ENCODE measurements at regions not wholly inside any gene's neighbourhood (a gene's known extent, or its start where the extent isn't known, plus 50 kb on each side); places are given as distances from the start of the nearest gene placed in this dataset.
"Not testable (repeated sequence)": the region's sequence is repeated elsewhere in the genome, so short reads cannot be mapped to it uniquely, and the experiment has no call there.

DNA sequence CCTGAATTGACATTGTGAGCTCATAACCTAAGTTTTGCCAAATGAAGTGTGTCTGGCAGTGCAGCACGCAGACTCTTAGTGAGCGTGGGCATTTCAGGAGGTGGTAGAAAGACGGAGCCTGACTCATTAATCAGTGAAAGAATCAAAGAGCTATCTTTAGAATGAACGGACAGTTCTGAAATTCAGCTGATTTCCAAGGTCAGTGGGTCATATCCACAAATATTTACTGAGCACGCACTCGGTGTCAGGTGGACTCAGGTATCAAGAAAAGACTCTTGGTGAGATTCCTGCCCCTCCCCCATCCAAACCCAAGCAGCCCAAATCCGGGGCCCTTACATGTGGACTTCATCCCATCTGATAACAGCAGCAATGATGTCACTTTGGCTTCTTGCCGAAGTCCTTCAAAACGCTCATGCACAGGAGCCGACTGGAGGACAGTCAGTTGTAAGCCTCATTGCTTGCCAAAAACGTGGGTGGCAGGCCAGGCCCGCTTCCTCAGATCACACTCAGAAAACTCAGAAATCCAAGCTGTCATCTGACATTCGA is 185.8 kb downstream of the HS3ST3A1 start:
- 12% methylated on average over 13 of the region's 13 CpGs for WGBS
- peak; percentile 14 for DNase-seq (ENCODE audit: low spot score)

DNA sequence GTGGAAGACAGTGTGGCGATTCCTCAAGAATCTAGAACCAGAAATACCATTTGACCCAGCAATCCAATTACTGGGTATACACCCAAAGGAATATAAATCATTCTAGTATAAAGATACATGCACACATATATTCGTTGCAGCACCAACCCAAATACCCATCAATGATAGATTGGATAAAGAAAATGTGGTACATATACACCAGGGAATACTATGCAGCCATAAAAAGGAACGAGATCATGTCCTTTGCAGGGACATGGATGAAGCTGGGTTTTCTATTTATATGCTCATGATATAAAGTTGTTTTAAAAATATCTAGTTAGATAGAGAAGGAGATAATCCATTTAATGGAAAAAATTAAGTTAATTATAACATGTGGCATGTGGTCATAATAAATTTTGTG is 186.5 kb downstream of the HS3ST3A1 start:
- WGBS = 69% methylated on average over 3 of the region's 3 CpGs
- H3K27me3 ChIP-seq (replicated peaks; ENCODE audit: insufficient read depth); H3K9me3 ChIP-seq; H3K4me3 ChIP-seq; H3K27ac ChIP-seq; DNase-seq (ENCODE audit: low spot score); H3K36me3 ChIP-seq; intact Hi-C loops (cut with DNase I); H3K4me1 ChIP-seq (replicated peaks): not testable (repeated sequence)

More for the DNA sequence above, 185.8 kb downstream of the HS3ST3A1 start:
- no peaks in the 10 kb centered on the region for H3K4me1 ChIP-seq (replicated peaks)
- no peaks in the 10 kb centered on the region for H3K27me3 ChIP-seq (replicated peaks; ENCODE audit: insufficient read depth)
- no peak overlapping the region for H3K27ac ChIP-seq
- TF ChIP-seq, protein P1, sequence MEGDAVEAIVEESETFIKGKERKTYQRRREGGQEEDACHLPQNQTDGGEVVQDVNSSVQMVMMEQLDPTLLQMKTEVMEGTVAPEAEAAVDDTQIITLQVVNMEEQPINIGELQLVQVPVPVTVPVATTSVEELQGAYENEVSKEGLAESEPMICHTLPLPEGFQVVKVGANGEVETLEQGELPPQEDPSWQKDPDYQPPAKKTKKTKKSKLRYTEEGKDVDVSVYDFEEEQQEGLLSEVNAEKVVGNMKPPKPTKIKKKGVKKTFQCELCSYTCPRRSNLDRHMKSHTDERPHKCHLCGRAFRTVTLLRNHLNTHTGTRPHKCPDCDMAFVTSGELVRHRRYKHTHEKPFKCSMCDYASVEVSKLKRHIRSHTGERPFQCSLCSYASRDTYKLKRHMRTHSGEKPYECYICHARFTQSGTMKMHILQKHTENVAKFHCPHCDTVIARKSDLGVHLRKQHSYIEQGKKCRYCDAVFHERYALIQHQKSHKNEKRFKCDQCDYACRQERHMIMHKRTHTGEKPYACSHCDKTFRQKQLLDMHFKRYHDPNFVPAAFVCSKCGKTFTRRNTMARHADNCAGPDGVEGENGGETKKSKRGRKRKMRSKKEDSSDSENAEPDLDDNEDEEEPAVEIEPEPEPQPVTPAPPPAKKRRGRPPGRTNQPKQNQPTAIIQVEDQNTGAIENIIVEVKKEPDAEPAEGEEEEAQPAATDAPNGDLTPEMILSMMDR (IDR thresholded peaks at IDR 0.05) = no peak
- TF ChIP-seq POLR2AphosphoS5 (IDR thresholded peaks at IDR 0.05) (no peak), POLR2A (IDR thresholded peaks at IDR 0.05) (no peak)
- H3K36me3 ChIP-seq = no peaks in the 10 kb centered on the region
- H3K4me3 ChIP-seq = no peak overlapping the region
- intact Hi-C loops (cut with DNase I) = no loop called here
- no peaks in the 10 kb centered on the region for H3K9me3 ChIP-seq

DNA sequence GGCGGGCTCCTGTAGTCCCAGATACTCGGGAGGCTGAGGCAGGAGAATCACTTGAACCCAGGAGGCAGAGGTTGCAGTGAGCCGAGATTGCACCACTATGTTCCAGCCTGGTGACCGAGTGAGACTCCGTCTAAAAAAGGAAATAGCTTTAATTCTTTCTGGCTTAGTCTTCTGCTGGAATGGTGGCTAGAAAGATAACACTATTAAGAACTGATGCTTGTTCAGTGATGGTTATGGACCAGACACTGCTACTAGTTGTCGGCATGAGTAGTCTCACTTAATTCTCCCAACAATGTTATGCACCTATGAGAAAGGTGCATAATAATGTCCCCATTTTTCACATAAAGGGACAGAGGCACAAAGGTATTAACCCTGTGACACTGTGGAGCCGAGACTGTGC is 188.7 kb downstream of the HS3ST3A1 start:
- no peaks in the 10 kb centered on the region for H3K4me1 ChIP-seq (replicated peaks)
- TF ChIP-seq POLR2AphosphoS5 (IDR thresholded peaks at IDR 0.05) = no peak
- TF ChIP-seq POLR2A (IDR thresholded peaks at IDR 0.05) = no peak
- TF ChIP-seq, protein P1 (IDR thresholded peaks at IDR 0.05) = no peak
- intact Hi-C loops (cut with DNase I) = no loop called here
- H3K27me3 ChIP-seq (replicated peaks; ENCODE audit: insufficient read depth) = no peaks in the 10 kb centered on the region
- H3K27ac ChIP-seq = no peak overlapping the region
- no peaks in the 10 kb centered on the region for H3K36me3 ChIP-seq
- no peaks in the 10 kb centered on the region for H3K9me3 ChIP-seq
- WGBS = 88% methylated on average over 7 of the region's 7 CpGs
- no peak for DNase-seq (ENCODE audit: low spot score)
- no peak overlapping the region for H3K4me3 ChIP-seq

DNA sequence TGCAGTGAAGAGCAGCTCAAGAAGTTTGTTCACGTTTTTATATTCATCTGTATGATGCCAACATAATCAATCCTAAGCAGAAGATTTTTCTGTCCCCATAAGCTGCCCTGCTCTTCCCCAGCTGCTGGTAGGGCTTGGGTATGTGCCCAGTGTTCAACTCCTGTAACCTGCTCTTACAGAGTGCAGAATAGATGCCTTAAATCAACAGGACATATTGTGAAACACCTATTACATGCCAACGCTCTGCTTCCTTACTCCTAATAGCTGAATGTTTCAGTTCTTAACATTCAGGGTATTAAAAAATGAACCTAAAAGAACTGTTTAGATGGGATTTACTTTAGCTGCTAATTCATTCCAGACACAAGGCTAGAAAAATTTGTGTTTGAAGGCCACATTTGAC is 190.9 kb downstream of the HS3ST3A1 start:
- no peaks in the 10 kb centered on the region for H3K4me1 ChIP-seq (replicated peaks)
- intact Hi-C loops (cut with DNase I) = no loop called here

DNA sequence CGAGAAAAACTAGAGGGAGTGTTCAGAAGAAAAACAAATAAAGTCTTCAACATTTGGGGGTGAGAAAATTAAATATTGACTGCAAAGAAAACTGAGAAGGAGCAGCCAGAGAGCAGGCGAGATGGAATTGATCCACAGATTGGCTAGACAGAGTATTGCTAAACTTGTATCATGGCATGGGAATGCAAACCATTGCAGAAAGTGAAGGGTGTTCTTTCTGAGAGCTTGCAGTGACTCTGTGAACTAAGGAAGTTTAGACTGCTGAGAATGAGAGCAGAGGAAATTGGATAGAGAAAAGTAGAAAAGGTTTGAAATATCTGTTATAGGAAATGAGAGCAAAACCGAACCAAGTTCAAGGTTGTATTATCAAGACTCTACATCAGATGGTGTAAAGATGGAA is 191.5 kb downstream of the HS3ST3A1 start:
- Histone ChIP-seq H3K9me3 (no peaks in the 10 kb centered on the region), H3K27me3 (replicated peaks; ENCODE audit: insufficient read depth) (no peaks in the 10 kb centered on the region), H3K4me1 (replicated peaks) (no peaks in the 10 kb centered on the region), H3K4me3 (no peak overlapping the region), H3K27ac (no peak overlapping the region), H3K36me3 (no peaks in the 10 kb centered on the region)
- WGBS = 78% methylated on average over 3 of the region's 3 CpGs
- TF ChIP-seq, protein P1 (IDR thresholded peaks at IDR 0.05) = no peak
- TF ChIP-seq POLR2A (IDR thresholded peaks at IDR 0.05) = no peak
- TF ChIP-seq POLR2AphosphoS5 (IDR thresholded peaks at IDR 0.05) = no peak
- no peak for DNase-seq (ENCODE audit: low spot score)
- intact Hi-C loops (cut with DNase I) = no loop called here

More for the DNA sequence above, 190.9 kb downstream of the HS3ST3A1 start:
- no peaks in the 10 kb centered on the region for H3K36me3 ChIP-seq
- DNase-seq (ENCODE audit: low spot score) = peak; percentile 19
- WGBS = 28% methylated on average over 2 of the region's 2 CpGs
- no peak overlapping the region for H3K27ac ChIP-seq
- no peaks in the 10 kb centered on the region for H3K27me3 ChIP-seq (replicated peaks; ENCODE audit: insufficient read depth)
- H3K4me3 ChIP-seq = no peak overlapping the region
- no peak for TF ChIP-seq POLR2A (IDR thresholded peaks at IDR 0.05)
- TF ChIP-seq, protein P1 (IDR thresholded peaks at IDR 0.05) = no peak
- TF ChIP-seq POLR2AphosphoS5 (IDR thresholded peaks at IDR 0.05) = no peak
- no peaks in the 10 kb centered on the region for H3K9me3 ChIP-seq

Measured in prostate gland (tissue), 2 donors.